ENCODE measurements at regions not wholly inside any gene's neighbourhood (a gene's known extent, or its start where the extent isn't known, plus 50 kb on each side); places are given as distances from the start of the nearest gene placed in this dataset.

DNA sequence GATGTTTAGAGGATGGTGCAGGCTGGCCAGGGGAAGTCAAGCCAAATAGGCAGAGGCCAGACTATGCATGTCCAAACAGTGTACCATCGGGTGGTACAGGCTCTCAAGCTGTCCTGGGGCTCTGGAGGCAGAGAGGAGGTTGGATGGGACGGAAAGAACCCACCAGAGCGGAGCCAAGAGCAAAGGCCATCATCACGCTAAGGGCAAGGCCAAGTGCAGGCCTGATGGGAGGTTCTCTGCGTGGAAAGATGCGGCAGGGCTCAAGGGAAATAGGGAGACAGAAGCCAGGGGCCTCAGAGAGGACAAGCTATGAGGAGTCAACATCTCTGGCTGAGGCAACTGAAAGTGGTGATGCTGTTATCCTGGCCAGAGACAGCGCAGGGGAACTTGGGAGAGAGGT, 102.7 kb downstream of the ASB7 start:
- no peak overlapping the region for H3K4me3 Mint-ChIP-seq (ENCODE audit: unreplicated experiment)
- H3K4me1 Mint-ChIP-seq (ENCODE audit: low read depth, unreplicated experiment): no peaks in the 10 kb centered on the region
- H3K27me3 Mint-ChIP-seq (ENCODE audit: low read depth, unreplicated experiment): peaks cover 11% of the 10 kb centered on the region

GRCh38 chr15:100705841-100706240, 103.5 kb downstream of the ASB7 start:
- Histone ChIP-seq H3K4me2 (ENCODE audit: low read length) (no peak overlapping the region), H3K27me3 (ENCODE audit: insufficient read depth, low read length) (no peaks in the 10 kb centered on the region), H3K4me1 (ENCODE audit: insufficient read depth, low read length) (peaks cover 21% of the 10 kb centered on the region), H4K20me1 (ENCODE audit: insufficient read depth, low read length) (no peaks in the 10 kb centered on the region), H3K27ac (ENCODE audit: low read depth, low read length) (no peak overlapping the region), H2AFZ (ENCODE audit: low read depth, low read length) (no peak overlapping the region), H3K9ac (ENCODE audit: low read length) (no peak overlapping the region), H3K79me2 (ENCODE audit: insufficient read depth, low read length) (no peaks in the 10 kb centered on the region), H3K36me3 (ENCODE audit: insufficient read depth, low read length) (no peaks in the 10 kb centered on the region), H3K9me3 (ENCODE audit: insufficient read depth, low read depth, low read length) (no peaks in the 10 kb centered on the region), H3K4me3 (ENCODE audit: insufficient read depth, low read depth, low read length) (no peak overlapping the region)
- DNase-seq (ENCODE audit: low read depth) (no peak), FAIRE-seq (no peak)
- TF ChIP-seq EZH2 (IDR thresholded peaks at IDR 0.05; ENCODE audit: insufficient read depth, low read length) (no peak), CTCF (IDR thresholded peaks at IDR 0.05; ENCODE audit: insufficient read depth, low read depth, low read length) (no peak)
- H3K36me3 Mint-ChIP-seq (ENCODE audit: low read depth, unreplicated experiment): no peaks in the 10 kb centered on the region
- peaks cover 14% of the 10 kb centered on the region for H3K27me3 Mint-ChIP-seq (ENCODE audit: low read depth, unreplicated experiment)
- H3K27ac Mint-ChIP-seq (ENCODE audit: unreplicated experiment): no peak overlapping the region
- H3K9me3 Mint-ChIP-seq (ENCODE audit: unreplicated experiment): peaks cover 14% of the 10 kb centered on the region
- no peak overlapping the region for H3K4me3 Mint-ChIP-seq (ENCODE audit: unreplicated experiment)
- no peaks in the 10 kb centered on the region for H3K4me1 Mint-ChIP-seq (ENCODE audit: low read depth, unreplicated experiment)

More for the DNA sequence above, 102.7 kb downstream of the ASB7 start:
- H3K27ac ChIP-seq (ENCODE audit: low read depth, low read length): peak overlapping the region; percentile 63
- DNase-seq (ENCODE audit: low read depth) (no peak), FAIRE-seq (no peak)
- H2AFZ ChIP-seq (ENCODE audit: low read depth, low read length): no peak overlapping the region
- Mint-ChIP-seq H3K36me3 (ENCODE audit: low read depth, unreplicated experiment) (no peaks in the 10 kb centered on the region), H3K9me3 (ENCODE audit: unreplicated experiment) (peaks cover 11% of the 10 kb centered on the region), H3K27ac (ENCODE audit: unreplicated experiment) (no peak overlapping the region)
- no peak overlapping the region for H3K4me3 ChIP-seq (ENCODE audit: insufficient read depth, low read depth, low read length)
- H3K4me1 ChIP-seq (ENCODE audit: insufficient read depth, low read length): peaks cover 21% of the 10 kb centered on the region
- no peaks in the 10 kb centered on the region for H3K79me2 ChIP-seq (ENCODE audit: insufficient read depth, low read length)
- H4K20me1 ChIP-seq (ENCODE audit: insufficient read depth, low read length): no peaks in the 10 kb centered on the region
- H3K9ac ChIP-seq (ENCODE audit: low read length): no peak overlapping the region
- H3K9me3 ChIP-seq (ENCODE audit: insufficient read depth, low read depth, low read length): no peaks in the 10 kb centered on the region
- no peaks in the 10 kb centered on the region for H3K27me3 ChIP-seq (ENCODE audit: insufficient read depth, low read length)
- TF ChIP-seq EZH2 (IDR thresholded peaks at IDR 0.05; ENCODE audit: insufficient read depth, low read length) (no peak), CTCF (IDR thresholded peaks at IDR 0.05; ENCODE audit: insufficient read depth, low read depth, low read length) (no peak)
- H3K36me3 ChIP-seq (ENCODE audit: insufficient read depth, low read length): no peaks in the 10 kb centered on the region
- H3K4me2 ChIP-seq (ENCODE audit: low read length): peak overlapping the region; percentile 39

DNA sequence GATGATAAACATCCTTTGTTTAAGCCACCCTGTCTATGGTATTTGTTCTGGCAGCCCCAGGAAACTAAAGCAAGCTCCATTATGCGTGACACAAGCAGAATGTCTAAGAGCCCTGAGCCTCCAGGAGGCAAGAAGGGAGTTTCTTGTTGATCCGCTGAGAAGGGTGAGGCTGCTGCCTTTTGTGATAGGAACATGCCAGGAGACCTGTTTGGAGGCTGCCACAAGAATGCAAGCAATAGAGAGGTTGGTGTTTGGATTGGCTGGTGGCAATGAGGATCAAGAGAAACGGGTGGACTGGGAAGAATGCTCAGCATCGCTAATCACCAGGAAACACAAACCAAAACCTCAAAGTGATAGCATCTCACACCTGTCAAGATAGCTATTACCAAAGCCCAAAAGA, 104.8 kb downstream of the ASB7 start:
- no peak overlapping the region for H3K4me3 Mint-ChIP-seq (ENCODE audit: unreplicated experiment)
- TF ChIP-seq CTCF (IDR thresholded peaks at IDR 0.05; ENCODE audit: insufficient read depth, low read depth, low read length): no peak
- no peak for TF ChIP-seq EZH2 (IDR thresholded peaks at IDR 0.05; ENCODE audit: insufficient read depth, low read length)
- Histone ChIP-seq H3K9me3 (ENCODE audit: insufficient read depth, low read depth, low read length) (no peaks in the 10 kb centered on the region), H4K20me1 (ENCODE audit: insufficient read depth, low read length) (no peaks in the 10 kb centered on the region), H3K4me3 (ENCODE audit: insufficient read depth, low read depth, low read length) (no peak overlapping the region), H3K4me2 (ENCODE audit: low read length) (no peak overlapping the region), H3K4me1 (ENCODE audit: insufficient read depth, low read length) (peaks cover 21% of the 10 kb centered on the region), H3K79me2 (ENCODE audit: insufficient read depth, low read length) (no peaks in the 10 kb centered on the region), H2AFZ (ENCODE audit: low read depth, low read length) (no peak overlapping the region), H3K27me3 (ENCODE audit: insufficient read depth, low read length) (no peaks in the 10 kb centered on the region), H3K27ac (ENCODE audit: low read depth, low read length) (no peak overlapping the region), H3K36me3 (ENCODE audit: insufficient read depth, low read length) (no peaks in the 10 kb centered on the region), H3K9ac (ENCODE audit: low read length) (no peak overlapping the region)
- no peaks in the 10 kb centered on the region for H3K4me1 Mint-ChIP-seq (ENCODE audit: low read depth, unreplicated experiment)
- no peak overlapping the region for H3K27ac Mint-ChIP-seq (ENCODE audit: unreplicated experiment)
- no peak for FAIRE-seq
- peaks cover 16% of the 10 kb centered on the region for H3K27me3 Mint-ChIP-seq (ENCODE audit: low read depth, unreplicated experiment)
- peak; percentile 87 for DNase-seq (ENCODE audit: low read depth)
- H3K9me3 Mint-ChIP-seq (ENCODE audit: unreplicated experiment): peaks cover 14% of the 10 kb centered on the region
- no peaks in the 10 kb centered on the region for H3K36me3 Mint-ChIP-seq (ENCODE audit: low read depth, unreplicated experiment)
